GM18873 (cell line): ENCODE measurements at regions not wholly inside any gene's neighbourhood (a gene's known extent, or its start where the extent isn't known, plus 50 kb on each side); places are given as distances from the start of the nearest gene placed in this dataset.

Experiments
- ATAC-seq: cut with Tn5 transposase; IDR thresholded peaks from one replicate; pipeline ENCODE4 v1.9.1; 2021; ENCODE audit warnings: mild to moderate bottlenecking, moderate library complexity, moderate number of reproducible peaks; ENCODE audit not compliant: unreplicated experiment, low FRiP score

- ATAC-seq, result no peak
Measured at GRCh38 chr10:60446070-60446833, 56.6 kb upstream of the ANK3 start.

- no peak for ATAC-seq
Measured at GRCh38 chr10:60444494-60445064, 54.9 kb upstream of the ANK3 start.

GRCh38 chr10:60443346-60443745, 53.7 kb upstream of the ANK3 start:
- no peak for ATAC-seq

DNA sequence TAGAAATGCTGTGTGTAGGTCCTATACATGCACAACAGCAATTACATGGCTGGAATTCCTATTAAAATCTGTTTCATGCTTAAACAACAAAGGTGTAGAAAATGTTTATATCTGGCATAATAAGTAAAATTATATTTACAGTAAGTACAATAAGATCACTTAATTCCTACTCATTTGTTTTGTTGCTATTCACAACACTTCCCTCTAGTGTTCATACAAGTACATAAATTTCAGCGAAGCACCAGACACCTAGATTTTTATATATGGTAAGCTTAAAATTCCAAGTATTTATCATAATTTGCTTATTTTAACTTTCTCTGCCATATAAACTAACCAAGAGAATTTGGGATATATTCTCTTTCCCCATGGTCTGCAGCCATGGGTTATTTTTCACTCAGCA, 51.8 kb upstream of the ANK3 start:
- no peak for ATAC-seq

DNA sequence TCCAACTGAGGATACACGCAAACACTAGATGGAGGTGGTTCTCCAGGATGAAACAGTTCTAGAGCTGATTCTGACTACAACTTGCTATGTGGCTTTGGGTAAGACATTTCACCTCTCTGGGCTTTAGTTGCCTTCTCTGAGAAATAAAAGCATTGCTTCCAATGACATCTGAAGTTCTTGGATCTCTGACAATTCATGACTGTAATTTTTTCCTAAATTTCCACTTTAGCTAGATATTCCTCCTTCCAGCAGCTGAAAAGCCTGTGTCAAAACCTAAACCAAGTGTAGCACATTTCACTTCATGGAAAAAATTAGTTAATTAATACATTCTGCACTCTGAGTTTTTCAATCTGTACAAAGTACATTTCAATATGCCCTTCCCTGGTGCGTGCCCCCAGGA, 50.0 kb upstream of the ANK3 start:
- ATAC-seq, result no peak
